ENCODE measurements at regions not wholly inside any gene's neighbourhood (a gene's known extent, or its start where the extent isn't known, plus 50 kb on each side); places are given as distances from the start of the nearest gene placed in this dataset.

GRCh38 chr22:49512487-49513165 lies 315.0 kb downstream of the BRD1 start:
- TF ChIP-seq POLR2AphosphoS5 (IDR thresholded peaks at IDR 0.05) = no peak
- TF ChIP-seq, protein P1, sequence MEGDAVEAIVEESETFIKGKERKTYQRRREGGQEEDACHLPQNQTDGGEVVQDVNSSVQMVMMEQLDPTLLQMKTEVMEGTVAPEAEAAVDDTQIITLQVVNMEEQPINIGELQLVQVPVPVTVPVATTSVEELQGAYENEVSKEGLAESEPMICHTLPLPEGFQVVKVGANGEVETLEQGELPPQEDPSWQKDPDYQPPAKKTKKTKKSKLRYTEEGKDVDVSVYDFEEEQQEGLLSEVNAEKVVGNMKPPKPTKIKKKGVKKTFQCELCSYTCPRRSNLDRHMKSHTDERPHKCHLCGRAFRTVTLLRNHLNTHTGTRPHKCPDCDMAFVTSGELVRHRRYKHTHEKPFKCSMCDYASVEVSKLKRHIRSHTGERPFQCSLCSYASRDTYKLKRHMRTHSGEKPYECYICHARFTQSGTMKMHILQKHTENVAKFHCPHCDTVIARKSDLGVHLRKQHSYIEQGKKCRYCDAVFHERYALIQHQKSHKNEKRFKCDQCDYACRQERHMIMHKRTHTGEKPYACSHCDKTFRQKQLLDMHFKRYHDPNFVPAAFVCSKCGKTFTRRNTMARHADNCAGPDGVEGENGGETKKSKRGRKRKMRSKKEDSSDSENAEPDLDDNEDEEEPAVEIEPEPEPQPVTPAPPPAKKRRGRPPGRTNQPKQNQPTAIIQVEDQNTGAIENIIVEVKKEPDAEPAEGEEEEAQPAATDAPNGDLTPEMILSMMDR (IDR thresholded peaks at IDR 0.05) = no peak
- TF ChIP-seq POLR2A (IDR thresholded peaks at IDR 0.05) = no peak
